B cell (primary cell): ENCODE measurements at regions not wholly inside any gene's neighbourhood (a gene's known extent, or its start where the extent isn't known, plus 50 kb on each side); places are given as distances from the start of the nearest gene placed in this dataset.

ENCODE experiments used
- ATAC-seq: fragments of 200-7000 bp; cut with Tn5 transposase; one replicate; pipeline ENCODE4 v1.10.0; 2021; ENCODE audit warnings: low read depth, mild to moderate bottlenecking, moderate number of reproducible peaks, moderate library complexity
- CTCF ChIA-PET: fragments of 350-600 bp; sonication (Branson Sonifier 250); formaldehyde crosslinking; loops from one replicate; lab custom pipeline; 2021; ENCODE audit warnings: antibody characterized with exemption, inconsistent platforms; lab: Charles Lee
- POLR2A ChIA-PET: fragments of 350-600 bp; sonication (Branson Sonifier 250); formaldehyde crosslinking; loops from one replicate; lab custom pipeline; 2021; ENCODE audit warnings: antibody characterized with exemption; lab: Charles Lee
- DNase-seq: peaks from one replicate; pipeline ENCODE4 v3.0.0; 2013
- H2AFZ ChIP-seq: 2 replicates; pipeline ENCODE4 v1.6.1; 2012; ENCODE audit warnings: mild to moderate bottlenecking, low read depth, low read length; ENCODE audit not compliant: insufficient read depth, poor library complexity, severe bottlenecking
- H3K27ac ChIP-seq, 2 donors: 1 replicate in 1 of 2; 2 replicates in 1 of 2; pipeline ENCODE4 v1.5.1; 2012 to 2013; ENCODE audit warnings: low read length in 2 of 2, mild to moderate bottlenecking in 2 of 2, moderate library complexity in 1 of 2
- H3K27me3 ChIP-seq, 4 experiments: fragments of 200-600 bp in 1 of 4; sonication (generic) in 1 of 4; replicated peaks in 1 of 4; 1 replicate in 2 of 4; 2 replicates in 2 of 4; pipeline versions ENCODE4 v1.6.1 to v1.7.0; 2013 to 2016; ENCODE audit warnings: low read length in 3 of 4, mild to moderate bottlenecking in 2 of 4, mixed read lengths in 1 of 4, moderate library complexity in 1 of 4; ENCODE audit not compliant: insufficient read depth in 4 of 4, control insufficient read depth in 3 of 4; ENCODE audit errors: control extremely low read depth in 1 of 4
- H3K36me3 ChIP-seq, 2 experiments: replicated peaks in 1 of 2; 1 replicate in 1 of 2; 2 replicates in 1 of 2; pipeline versions ENCODE4 v1.6.1 to v1.7.1; 2013; ENCODE audit warnings: low read length in 1 of 2; ENCODE audit not compliant: insufficient read depth in 2 of 2, control insufficient read depth in 1 of 2; ENCODE audit errors: control extremely low read depth in 1 of 2, extremely low read depth in 1 of 2
- H3K4me1 ChIP-seq, 2 donors: fragments of 200-600 bp in 1 of 2; sonication (generic) in 1 of 2; 1 replicate in 1 of 2; 2 replicates in 1 of 2; pipeline versions ENCODE4 v1.5.1 to v1.6.1; 2013 to 2017; ENCODE audit warnings: low read length in 2 of 2; ENCODE audit not compliant: control insufficient read depth in 2 of 2, insufficient read depth in 2 of 2
- H3K4me2 ChIP-seq: replicated peaks from 2 replicates; pipeline ENCODE3; 2012; ENCODE audit warnings: mild to moderate bottlenecking, low read depth, low read length; ENCODE audit not compliant: poor library complexity, severe bottlenecking
- H3K4me3 ChIP-seq, 5 experiments: fragments of 200-600 bp in 1 of 5; sonication (generic) in 1 of 5; 1 replicate in 3 of 5; 2 replicates in 2 of 5; pipeline versions ENCODE4 v1.5.1 to v1.7.0; 2011 to 2016; ENCODE audit warnings: low read length in 4 of 5, mild to moderate bottlenecking in 4 of 5, low read depth in 2 of 5, control low read depth in 1 of 5, moderate library complexity in 1 of 5; ENCODE audit not compliant: insufficient read depth in 1 of 5; ENCODE audit errors: control extremely low read depth in 1 of 5, extremely low read depth in 1 of 5
- H3K79me2 ChIP-seq: fragments of 200-600 bp; sonication (generic); one replicate; pipeline ENCODE4 v1.6.0; 2016; ENCODE audit warnings: low read length; ENCODE audit not compliant: control insufficient read depth, insufficient read depth
- H3K9ac ChIP-seq: fragments of 200-600 bp; sonication (generic); 2 replicates; pipeline ENCODE4 v1.6.1; 2017; ENCODE audit warnings: mild to moderate bottlenecking, low read length, moderate library complexity
- H3K9me3 ChIP-seq, 3 donors: one replicate each; pipeline versions ENCODE4 v1.6.1 to v1.7.1; 2013; ENCODE audit warnings: low read length in 2 of 3; ENCODE audit not compliant: control insufficient read depth in 2 of 3, insufficient read depth in 1 of 3; ENCODE audit errors: control extremely low read depth in 1 of 3
- H4K20me1 ChIP-seq: 2 replicates; pipeline ENCODE4 v1.6.0; 2012; ENCODE audit warnings: mild to moderate bottlenecking, low read length; ENCODE audit not compliant: insufficient read depth, control insufficient read depth, poor library complexity, severe bottlenecking
- H3K27ac Mint-ChIP-seq: one replicate; pipeline ENCODE4 v1.8.0; 2021; ENCODE audit warnings: mixed read lengths
- H3K27me3 Mint-ChIP-seq: one replicate; pipeline ENCODE4 v1.8.0; 2021; ENCODE audit warnings: mixed read lengths
- H3K4me1 Mint-ChIP-seq: one replicate; pipeline ENCODE4 v1.8.0; 2021; ENCODE audit warnings: mixed read lengths
- H3K4me3 Mint-ChIP-seq: one replicate; pipeline ENCODE4 v1.8.0; 2021; ENCODE audit warnings: mixed read lengths
- H3K9me3 Mint-ChIP-seq: one replicate; pipeline ENCODE4 v1.8.0; 2022; ENCODE audit warnings: mixed read lengths; ENCODE audit not compliant: insufficient read depth
- CTCF ChIP-seq: fragments of 200-600 bp; IDR thresholded peaks from one replicate; pipeline ENCODE4 v1.8.0; 2022; ENCODE audit warnings: antibody characterized with exemption, mild to moderate bottlenecking
- EZH2 ChIP-seq: IDR thresholded peaks from 2 replicates; pipeline ENCODE4 v1.6.1; 2012; ENCODE audit warnings: borderline replicate concordance, low read depth, mild to moderate bottlenecking, moderate library complexity, low read length; ENCODE audit not compliant: insufficient read depth, poor library complexity, severe bottlenecking
- WGBS: methylation state at CpG from one replicate; pipeline ENCODE4 v1.1.5; 2013; ENCODE audit warnings: missing lambda C conversion rate; ENCODE audit not compliant: insufficient coverage; 5-methylcytosine and 5-hydroxymethylcytosine counted together
- intact Hi-C: fragments of 100-400 bp; cut with micrococcal nuclease; formaldehyde crosslinking; loops from one replicate; pipeline ENCODE4 v1.10.0; 2022

- Histone ChIP-seq H3K36me3 (no peaks in the 10 kb centered on the region), H3K27ac (no peak overlapping the region), H4K20me1 (no peaks in the 10 kb centered on the region), H3K4me3 (no peak overlapping the region), H2AFZ (no peak overlapping the region), H3K9me3 (no peaks in the 10 kb centered on the region), H3K79me2 (no peaks in the 10 kb centered on the region), H3K9ac (no peak overlapping the region), H3K27me3 (no peaks in the 10 kb centered on the region), H3K4me1 (no peaks in the 10 kb centered on the region), H3K4me2 (no peak overlapping the region)
- 100% methylated on average over 2 of the region's 3 CpGs for WGBS
- intact Hi-C loops: no loop called here
- Mint-ChIP-seq H3K27me3 (no peaks in the 10 kb centered on the region), H3K9me3 (no peaks in the 10 kb centered on the region), H3K4me3 (no peak overlapping the region), H3K4me1 (no peaks in the 10 kb centered on the region), H3K27ac (no peak overlapping the region)
- POLR2A ChIA-PET: no interaction called here
- TF ChIP-seq EZH2 (no peak), CTCF (no peak)
- CTCF ChIA-PET: no interaction called here
- no peak for ATAC-seq
- no peak for DNase-seq
These were observed 69.4 kb upstream of the AGA start for GRCh38 chr4:177511611-177512010.

GRCh38 chr4:177512646-177513045 lies 70.4 kb upstream of the AGA start:
- no peak overlapping the region for H3K4me2 ChIP-seq
- Mint-ChIP-seq H3K27ac (no peak overlapping the region), H3K27me3 (no peaks in the 10 kb centered on the region), H3K9me3 (no peaks in the 10 kb centered on the region), H3K4me1 (no peaks in the 10 kb centered on the region), H3K4me3 (no peak overlapping the region)
- no peak overlapping the region for H3K27ac ChIP-seq
- CTCF ChIA-PET: no interaction called here
- no peak for TF ChIP-seq CTCF
- no peak for TF ChIP-seq EZH2
- H3K9me3 ChIP-seq: no peaks in the 10 kb centered on the region
- H3K27me3 ChIP-seq: no peaks in the 10 kb centered on the region
- intact Hi-C loops: no loop called here
- H3K4me1 ChIP-seq: no peaks in the 10 kb centered on the region
- no peak overlapping the region for H2AFZ ChIP-seq
- no peak for DNase-seq
- no peak overlapping the region for H3K9ac ChIP-seq
- POLR2A ChIA-PET: no interaction called here
- no peaks in the 10 kb centered on the region for H4K20me1 ChIP-seq
- ATAC-seq: no peak
- H3K4me3 ChIP-seq: no peak overlapping the region
- no peaks in the 10 kb centered on the region for H3K36me3 ChIP-seq
- no peaks in the 10 kb centered on the region for H3K79me2 ChIP-seq
